ENCODE measurements at regions not wholly inside any gene's neighbourhood (a gene's known extent, or its start where the extent isn't known, plus 50 kb on each side); places are given as distances from the start of the nearest gene placed in this dataset.

DNA sequence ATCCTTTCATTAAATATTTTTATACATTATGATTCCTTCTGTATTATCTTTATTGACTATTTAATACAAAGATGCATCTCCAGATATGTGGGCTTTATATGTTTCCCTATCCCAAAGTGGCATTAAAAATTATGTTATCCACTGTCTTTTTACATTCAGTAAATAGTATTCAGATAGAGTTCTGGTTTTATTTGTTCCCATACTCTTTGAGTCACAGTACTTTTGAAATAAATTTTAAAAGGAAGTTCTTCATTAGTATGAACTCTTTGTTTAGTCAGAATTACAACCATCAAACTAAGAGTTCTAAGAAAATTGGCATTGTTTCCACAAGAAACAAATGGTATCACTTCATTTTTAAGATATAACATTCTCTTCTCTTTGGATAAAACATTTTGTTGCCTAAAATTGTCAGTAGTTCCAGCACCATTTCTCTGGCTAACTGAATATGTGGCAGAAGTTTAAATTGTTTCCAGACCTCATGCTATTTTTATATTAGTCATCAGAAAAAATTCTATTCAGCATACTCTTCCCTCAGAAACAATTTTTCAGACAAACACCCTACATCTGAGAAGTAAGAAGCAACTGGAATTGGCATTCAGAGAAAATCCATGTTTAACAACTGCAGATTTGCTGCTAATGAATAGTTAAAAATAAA is 88.5 kb upstream of the COL5A2 start:
- DNase-seq (ENCODE audit: low spot score) = no peak

DNA sequence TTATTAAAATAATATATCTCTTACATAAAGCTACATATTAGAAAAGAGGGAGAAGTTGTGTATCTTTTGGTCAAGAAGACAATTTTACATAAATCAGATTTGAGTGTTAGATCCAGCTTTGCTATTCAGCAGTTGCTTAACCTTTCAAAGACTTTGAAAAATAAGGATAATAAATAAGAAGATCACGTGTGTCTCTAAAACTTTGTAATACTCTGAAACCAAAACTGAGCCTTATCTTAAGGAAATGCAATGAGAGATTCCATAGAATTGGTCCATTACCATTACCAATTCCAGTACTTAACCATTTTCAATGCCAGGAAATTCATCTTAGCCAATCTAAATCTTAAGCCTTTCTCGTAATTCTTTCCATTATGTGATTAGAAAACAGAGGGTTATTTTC is 89.2 kb upstream of the COL5A2 start:
- DNase-seq (ENCODE audit: low spot score) = no peak

DNA sequence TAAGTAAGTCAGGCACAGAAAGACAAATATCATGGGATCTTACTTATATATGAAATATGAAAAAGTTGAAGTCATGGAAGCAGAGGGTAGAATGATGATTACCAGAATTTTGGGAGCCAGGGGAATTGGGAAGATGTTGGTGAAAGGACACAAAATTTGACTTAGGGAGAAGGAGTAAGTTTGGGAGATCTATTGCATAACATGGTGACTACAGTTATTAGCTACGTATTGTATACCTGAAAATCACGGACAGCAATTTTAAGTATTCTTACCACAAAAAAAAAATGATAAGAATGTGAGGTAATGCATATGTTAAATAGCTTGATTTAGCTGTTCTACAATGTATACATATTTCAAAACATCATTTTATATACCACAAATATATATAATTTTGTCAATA is 94.2 kb upstream of the COL5A2 start:
- no peak for DNase-seq (ENCODE audit: low spot score)

DNA sequence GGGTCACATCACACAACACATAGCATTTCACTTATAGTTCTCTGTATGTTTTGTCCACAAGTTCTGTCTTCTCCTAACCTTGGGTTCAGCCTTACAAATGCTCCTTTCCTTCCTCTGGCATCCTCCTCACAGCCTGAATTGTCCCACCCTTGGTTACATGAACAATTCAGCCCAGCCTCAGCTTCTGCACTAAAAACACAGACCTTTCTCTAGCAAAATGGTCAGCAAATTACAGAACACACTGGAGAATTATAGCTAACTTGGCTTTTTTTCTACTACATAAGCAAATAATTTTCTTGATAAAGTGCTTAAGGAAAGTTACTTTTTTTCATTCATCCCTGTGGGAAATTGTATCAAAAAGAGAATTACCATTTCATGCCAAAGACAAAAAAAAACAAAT is 94.8 kb upstream of the COL5A2 start:
- no peak for DNase-seq (ENCODE audit: low spot score)

DNA sequence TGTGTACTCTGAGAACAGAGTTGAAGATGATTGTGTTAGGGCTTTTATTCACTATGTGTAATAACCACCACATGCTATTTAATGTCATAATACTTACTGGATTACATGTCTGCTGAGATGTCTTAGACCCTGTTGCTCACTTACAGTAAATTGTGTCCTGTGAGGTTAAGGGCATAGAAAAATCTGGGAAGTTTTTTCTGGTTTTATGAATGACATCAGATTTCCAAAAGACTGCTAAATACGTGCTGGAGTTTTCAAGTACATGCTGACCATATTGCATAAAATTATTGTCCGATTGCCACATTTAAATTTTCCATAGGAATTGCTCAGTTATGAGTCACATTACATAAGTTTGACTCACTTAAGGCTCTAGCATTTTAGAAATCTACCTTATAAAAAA is 96.7 kb upstream of the COL5A2 start:
- DNase-seq (ENCODE audit: low spot score) = no peak

DNA sequence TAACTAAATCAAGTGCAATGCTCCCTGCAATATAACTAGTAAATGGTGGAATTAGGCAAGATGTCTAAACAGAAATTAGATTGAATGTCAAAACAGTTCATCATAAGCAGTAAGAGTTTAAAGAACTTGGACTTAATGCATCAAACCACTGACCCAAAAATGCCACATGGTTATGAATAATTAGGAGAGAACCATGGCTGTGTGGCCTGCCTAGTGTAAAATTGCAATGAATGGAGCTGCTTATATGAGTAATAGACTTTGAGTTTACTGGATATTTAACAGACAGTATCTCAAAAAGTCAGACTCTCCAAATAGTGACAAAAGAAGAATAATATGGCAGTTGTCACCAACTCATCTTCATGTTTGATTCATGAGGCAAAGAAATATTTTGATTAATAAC is 101.6 kb upstream of the COL5A2 start:
- DNase-seq (ENCODE audit: low spot score) = no peak

DNA sequence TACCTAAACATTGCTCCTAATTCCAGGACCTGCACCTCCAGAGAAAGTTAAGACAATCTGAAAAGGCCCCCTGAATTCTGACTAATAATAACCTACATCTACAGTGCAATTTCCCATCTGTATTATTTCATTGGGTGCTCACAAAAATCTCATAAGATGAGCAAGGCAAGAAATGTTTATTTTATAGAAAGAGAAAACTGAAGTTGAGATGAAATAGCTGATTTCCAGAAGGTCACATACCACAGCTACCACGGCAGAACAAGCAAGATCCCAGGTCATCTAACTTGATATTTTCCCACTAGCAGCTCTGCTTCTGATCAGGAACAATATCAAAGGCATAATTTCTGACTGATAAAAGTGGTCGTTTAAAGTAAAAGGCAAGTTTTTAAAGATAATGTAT is 105.8 kb upstream of the COL5A2 start:
- DNase-seq (ENCODE audit: low spot score) = no peak

DNA sequence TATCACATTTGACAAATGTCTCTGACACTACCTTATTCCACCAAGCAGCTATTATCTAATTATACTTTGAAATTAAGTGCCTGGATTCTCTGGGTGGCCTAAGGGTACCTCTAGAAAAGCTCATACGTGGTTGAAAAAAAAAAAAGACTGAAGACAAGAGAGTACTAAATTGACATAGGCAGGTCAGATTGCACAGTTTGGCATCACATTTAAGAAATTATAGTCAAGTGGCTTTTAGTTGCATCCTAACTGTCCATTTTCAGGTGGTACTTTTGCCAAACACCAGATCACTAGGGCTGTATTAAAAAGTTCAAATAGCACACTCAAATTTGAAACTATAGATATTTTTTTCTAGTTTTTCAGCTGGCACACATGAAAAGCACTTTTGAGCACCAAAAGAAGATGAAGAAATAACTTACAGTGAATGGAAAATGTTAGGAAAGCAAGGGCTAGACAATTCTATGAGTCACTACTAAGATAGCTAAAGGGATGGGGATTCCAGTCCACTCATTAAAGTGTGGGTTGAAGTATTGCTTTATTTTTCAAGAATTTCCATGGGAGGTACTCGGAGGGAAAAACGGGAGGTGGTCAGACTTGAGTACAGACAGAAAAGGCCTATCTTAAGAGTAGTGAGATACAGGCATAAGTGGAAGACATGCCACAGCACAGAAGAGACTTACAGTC is 106.5 kb upstream of the COL5A2 start:
- no peak for DNase-seq (ENCODE audit: low spot score)

DNA sequence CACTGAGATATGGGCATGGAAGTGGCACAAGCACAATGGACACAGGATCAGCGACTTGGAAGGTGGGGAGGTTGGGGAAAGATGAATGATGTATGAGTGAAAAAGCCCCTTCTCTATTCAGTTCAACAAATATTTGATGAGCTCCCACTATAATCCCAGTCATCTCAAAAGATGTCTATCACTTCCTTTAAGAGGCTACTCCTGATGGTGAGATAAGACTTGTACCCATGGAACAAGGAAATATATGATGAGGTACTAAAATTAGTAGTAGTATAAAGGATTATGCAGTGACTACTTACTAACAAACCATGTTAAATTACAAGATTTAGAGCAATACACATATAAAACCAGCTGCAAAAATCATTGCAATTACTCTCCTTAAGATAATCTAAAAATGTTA is 107.8 kb upstream of the COL5A2 start:
- no peak for DNase-seq (ENCODE audit: low spot score)

DNA sequence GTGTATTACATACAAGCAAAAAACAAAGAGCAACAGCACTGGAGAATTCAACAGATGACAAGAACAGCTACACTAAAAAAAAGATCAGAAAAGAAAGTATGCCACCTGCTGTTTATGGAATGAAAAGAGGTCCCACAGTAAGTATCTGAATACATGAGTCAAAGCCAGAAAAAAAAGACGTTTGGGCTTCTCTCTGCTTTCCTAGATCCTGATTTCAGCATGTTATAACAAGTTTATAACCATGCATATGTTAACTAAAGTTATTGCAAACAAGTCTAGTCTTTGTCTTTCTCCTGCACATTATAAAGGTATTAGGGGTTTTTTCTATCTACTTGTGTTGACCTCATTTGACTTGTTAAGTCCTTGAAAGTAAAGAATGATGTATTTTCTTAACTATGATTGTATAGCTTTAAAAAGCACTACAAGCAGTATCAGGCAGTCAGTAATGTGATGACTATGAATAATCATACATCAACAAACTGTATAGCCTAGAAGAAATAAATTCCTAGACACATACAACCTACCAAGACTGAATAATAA is 108.5 kb upstream of the COL5A2 start:
- DNase-seq (ENCODE audit: low spot score) = peak; percentile 24

DNA sequence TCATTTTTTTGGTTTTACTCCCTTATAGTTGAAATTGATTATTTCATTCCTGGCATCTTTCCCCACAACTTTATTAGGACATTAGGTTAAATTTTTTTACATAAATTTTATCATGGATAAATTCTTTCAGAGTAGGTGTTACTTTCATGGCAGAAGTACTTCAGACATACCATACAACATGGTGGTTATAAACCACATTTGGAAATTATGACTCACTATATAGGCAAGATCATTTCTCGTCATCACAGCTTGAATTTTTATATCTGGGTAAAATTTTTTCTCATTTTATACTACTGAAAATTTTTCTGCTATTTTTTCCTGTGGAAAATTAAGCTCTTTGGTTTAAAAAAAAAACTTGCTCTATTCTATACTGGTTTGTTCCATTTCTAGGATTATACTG is 111.9 kb upstream of the COL5A2 start:
- no peak for DNase-seq (ENCODE audit: low spot score)

DNA sequence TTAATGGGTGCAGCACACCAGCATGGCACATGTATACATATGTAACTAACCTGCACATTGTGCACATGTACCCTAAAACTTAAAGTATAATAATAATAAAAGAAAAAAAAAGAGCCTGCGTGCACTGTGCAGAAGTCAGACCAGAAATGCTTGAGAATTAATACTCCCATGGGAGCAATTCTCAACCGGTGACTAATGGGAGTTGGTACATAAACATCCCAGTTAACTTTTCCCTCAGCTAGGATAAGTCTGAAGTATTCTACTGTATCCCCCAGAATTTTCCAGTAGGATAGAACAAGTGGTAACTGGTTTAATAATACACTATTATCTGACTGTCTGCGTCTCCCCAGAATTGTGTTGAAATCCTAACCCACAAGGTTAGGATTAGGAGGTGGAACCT is 113.6 kb upstream of the COL5A2 start:
- DNase-seq (ENCODE audit: low spot score) = no peak

DNA sequence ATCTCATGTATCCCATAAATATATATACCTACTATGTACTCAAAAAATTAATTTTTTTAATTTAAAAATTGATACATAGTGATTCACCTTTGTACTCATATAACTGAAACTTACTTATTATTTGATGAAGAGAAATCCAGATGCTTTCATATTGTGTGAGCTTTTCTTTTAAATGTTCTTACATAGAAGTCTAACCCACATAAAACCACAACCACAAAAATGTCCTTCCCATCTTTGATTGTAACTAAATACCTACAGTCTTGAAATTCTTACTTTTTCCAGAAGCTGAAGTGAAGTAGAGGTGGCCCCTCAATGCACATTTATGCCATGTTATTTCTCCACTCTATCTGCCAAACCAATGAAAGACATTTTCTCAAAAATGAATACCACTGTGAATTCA is 117.9 kb upstream of the COL5A2 start:
- no peak for DNase-seq (ENCODE audit: low spot score)

DNA sequence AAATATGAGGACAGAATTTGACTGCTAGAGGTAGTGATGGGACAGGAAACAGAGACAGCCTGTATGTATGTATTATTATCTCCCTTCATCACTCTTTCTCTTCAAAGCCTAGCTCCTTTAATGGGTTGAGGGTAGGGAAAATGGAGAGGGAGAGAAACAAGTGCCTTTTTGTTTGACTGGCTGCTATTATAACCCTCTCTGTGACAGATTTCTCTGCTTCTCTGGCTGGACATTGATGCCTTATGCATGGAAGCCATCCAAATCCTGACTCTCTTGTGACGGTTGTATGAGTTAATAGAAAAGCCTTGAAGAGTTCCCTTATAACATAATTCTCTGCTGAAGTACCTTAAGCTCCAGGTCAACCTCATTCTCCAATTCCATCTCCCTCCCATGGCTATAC is 118.5 kb upstream of the COL5A2 start:
- no peak for DNase-seq (ENCODE audit: low spot score)

DNA sequence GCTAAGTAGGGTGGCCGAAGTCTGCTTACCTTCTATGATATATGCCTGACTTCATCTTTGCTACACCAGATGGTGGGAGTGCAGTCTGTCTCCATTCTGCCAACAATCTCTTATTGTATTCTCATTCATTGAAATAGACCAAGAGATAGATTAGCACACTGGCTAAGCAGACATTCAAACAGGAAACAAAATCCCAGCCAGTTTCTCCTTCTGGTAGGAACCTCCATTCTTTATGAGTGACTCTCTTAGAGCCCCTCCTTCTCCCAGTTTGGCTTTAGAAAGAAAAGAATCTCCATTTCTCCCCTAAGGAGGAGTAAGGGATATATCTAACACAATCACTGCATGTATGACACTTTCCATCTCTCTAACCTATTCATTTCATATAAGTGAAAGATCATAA is 118.9 kb upstream of the COL5A2 start:
- no peak for DNase-seq (ENCODE audit: low spot score)

DNA sequence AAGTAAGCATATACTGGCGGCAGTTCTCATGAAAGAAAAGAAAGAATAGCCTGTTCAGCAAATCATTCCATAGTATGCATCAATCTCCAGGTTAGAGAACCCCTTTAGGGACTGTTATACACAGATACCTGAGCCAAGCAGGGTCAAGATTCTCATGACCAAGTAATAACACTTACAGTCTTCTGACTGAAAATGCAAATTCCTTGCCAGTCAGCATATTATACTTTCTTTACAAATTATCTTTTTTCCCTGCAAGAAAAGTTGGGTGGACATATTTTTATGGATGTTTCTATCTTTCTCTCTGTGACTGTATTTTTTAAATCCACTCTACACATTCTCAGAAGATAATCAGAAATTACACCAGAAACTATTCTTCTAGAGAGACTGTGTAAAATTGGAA is 120.4 kb upstream of the COL5A2 start:
- DNase-seq (ENCODE audit: low spot score) = no peak

DNA sequence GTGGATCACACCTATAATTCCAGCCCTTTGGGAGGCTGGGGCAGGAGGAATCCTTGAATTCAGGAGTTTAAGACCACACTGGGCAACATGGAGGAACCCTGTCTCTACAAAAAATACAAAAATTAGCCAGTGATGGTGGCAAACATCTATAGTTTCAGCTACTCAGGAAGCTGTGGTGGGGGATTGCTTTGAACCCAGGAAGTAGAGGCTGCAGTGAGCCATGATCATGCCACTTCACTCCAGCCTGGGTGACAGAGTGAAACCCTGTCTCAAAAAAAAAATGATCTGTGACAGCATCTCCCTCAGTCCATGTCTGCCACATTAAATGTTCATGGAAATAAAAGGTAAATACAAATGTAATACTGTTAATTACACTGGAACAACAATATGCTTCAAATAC is 121.4 kb upstream of the COL5A2 start:
- peak; percentile 45 for DNase-seq (ENCODE audit: low spot score)

DNA sequence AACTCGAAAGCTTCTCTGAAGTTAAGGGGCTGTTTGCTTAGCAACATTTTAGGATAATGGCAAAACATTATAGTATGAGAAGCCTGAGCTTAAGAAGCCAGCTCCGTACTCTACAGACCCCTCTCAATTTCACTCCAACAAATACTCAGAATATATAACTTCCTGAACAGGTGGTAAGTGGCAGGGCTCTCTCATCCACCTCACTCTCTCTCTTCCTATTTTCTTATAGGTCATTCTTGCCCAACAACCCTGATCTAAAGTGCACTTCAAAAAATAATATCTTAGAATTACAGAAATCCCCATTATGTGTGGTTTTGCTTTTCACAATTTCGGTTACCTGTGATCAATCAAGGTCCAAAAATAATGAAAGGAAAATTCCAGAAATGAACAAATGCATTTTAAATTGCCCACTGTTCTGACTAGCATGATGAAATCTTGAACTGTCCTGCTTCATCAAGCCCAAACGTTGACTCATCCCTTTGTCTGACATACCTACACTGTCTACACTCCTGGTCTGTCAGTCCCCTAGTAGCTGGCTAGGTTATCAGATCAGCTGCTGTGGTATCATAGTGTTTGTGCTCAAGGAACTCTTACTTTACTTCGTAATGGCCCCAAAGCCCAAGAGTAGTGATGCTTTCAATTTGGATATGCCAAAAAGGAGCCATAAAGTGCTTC is 122.8 kb upstream of the COL5A2 start:
- DNase-seq (ENCODE audit: low spot score) = peak; percentile 24

DNA sequence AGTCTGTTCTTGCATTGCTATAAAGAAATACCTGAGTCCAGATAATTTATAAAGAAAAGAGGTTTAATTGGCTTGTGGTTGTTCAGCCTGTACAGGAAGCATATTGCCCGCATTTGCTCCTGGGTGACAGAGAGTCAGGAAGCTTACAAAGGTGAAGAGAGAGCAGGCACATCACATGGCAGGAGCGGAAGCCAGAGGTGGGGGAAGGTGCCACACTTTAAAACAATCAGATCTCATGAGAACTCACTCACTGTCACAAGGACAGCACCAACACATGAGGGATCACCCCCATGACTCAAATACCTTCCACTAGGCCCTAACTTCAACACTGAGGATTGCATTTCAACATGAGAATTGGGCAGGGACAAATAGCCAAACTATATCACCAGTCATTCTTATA is 124.8 kb upstream of the COL5A2 start:
- peak; percentile 53 for DNase-seq (ENCODE audit: low spot score)

DNA sequence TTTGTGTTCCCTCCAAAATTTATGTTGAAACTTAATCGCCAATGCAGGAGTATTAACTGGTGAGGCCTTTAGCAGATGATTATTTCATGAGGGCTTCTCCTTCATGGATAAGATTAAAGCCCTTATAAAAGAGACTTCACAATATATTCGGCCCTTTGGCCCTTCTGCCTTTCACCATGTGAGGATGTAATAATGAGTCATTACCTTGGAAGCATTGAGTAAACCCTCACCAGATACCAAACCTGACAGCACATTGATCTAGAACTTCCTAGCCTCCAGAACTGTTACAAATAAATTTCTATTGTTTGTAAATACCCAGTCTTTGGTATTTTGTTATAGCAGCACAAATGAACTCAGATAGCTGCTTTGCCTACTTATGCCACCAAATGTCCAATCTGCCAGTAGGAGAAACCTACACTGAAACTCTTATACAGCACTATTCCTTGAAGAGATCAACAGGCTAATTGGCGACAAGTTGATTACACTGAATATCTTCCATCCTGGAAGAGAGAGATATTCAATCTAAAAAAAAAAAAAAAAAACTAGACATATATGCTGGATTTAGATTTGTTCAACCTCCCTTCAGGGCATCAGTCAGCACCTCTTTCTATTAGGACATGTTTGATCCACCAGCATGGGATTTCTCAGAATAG is 125.9 kb upstream of the COL5A2 start:
- no peak for DNase-seq (ENCODE audit: low spot score)

DNA sequence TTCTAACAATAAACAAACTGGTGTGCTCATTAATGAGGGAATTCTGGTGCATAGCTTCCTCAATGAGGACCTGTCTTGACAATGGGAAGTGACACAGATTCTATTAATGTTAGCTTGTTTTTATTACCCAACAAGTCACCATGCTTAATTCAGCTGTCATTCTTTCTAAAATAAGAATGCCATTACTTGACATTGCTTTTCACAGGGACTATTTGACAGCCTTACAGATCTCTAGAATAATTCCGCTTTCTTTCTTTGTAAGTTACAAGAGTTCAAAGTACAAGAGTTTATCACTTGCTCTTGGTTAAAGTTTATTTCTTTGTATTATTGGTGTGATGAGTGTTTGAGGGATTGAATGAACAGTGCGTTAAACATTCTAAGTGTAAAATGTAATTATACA is 127.0 kb upstream of the COL5A2 start:
- DNase-seq (ENCODE audit: low spot score) = no peak

DNA sequence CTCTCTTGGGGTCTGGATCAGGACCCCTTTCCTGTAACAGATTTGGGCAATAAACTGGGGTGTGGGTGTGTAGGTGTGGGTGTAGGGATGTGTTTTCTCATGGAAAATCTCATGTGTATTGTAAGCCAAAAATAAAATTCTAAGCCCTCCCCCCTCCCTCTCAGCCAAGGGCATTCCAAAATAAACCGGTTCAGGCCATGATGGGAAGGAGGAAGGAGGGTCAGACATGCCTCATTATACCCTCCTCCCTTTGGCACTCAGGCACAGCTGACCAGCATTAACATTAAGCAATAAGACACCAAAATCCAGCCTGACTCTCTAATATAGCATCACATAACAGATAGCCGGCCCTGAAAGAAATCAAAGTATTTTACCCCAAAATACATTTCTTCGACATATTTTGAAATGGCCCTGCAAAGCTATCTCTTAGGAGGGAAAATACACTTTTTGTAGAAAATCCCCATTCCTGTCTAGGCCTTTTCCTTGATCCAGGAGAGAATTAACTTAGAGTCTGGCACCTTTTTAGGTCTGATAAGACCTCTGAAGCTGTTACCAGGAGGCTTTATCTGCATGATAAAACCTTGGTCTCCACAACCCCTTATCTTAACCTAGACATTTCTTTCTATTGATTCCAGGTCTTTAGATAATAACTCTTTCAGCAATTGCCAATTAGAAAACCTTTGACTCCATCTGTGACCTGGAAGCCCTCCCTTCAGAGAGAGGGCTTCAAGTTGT is 128.7 kb upstream of the COL5A2 start:
- DNase-seq (ENCODE audit: low spot score) = no peak

Measured in CD4-positive, alpha-beta T cell treated with Interleukin-15 for 4 hours (primary cell).